ENCODE measurements at regions not wholly inside any gene's neighbourhood (a gene's known extent, or its start where the extent isn't known, plus 50 kb on each side); places are given as distances from the start of the nearest gene placed in this dataset.

DNA sequence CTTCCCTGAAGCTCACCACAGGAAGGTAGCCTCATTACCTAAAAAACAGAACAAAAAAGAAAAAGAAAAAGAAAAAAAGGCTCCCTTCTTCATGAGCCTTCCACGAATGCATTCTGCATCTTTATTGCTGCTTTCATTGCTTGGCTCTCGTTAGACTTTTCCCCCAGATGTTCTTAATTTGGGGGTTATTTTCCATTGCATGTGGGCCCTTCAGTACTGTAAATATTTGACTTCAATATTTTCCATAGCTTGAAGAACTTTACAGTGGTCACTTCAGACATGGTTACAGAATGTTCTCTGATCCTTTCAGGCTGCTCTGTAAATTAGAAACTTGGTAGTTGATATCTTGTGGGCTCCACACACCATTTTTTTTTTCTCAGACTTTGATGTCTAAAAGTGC, 65.6 kb upstream of the COPS8 start:
- TF ChIP-seq RCOR1 (IDR thresholded peaks at IDR 0.05; ENCODE audit: low read length): no peak
- Histone ChIP-seq H3K4me3 (ENCODE audit: low read depth in 2 of 2, low read length in 1 of 2) (no peak overlapping the region), H3K9me3 (no peaks in the 10 kb centered on the region), H3F3A (replicated peaks; ENCODE audit: insufficient read depth) (no peaks in the 10 kb centered on the region), H3K27me3 (ENCODE audit: insufficient read depth) (no peaks in the 10 kb centered on the region), H4K20me1 (ENCODE audit: insufficient read depth) (no peaks in the 10 kb centered on the region), H3K9ac (no peak overlapping the region), H3K4me2 (no peak overlapping the region), H2AFZ (ENCODE audit: low read depth) (no peak overlapping the region), H3K36me3 (replicated peaks in 1 of 2; ENCODE audit: control insufficient read depth in 1 of 2, insufficient read depth in 2 of 2, low read length in 1 of 2) (no peaks in the 10 kb centered on the region), H3K4me1 (ENCODE audit: control insufficient read depth in 1 of 2, insufficient read depth in 2 of 2, low read depth in 1 of 2, low read length in 1 of 2) (no peaks in the 10 kb centered on the region), H3K27ac (ENCODE audit: low read depth in 2 of 2, low read length in 1 of 2) (no peak overlapping the region), H3K79me2 (ENCODE audit: insufficient read depth) (no peaks in the 10 kb centered on the region), H3K9me2 (no peaks in the 10 kb centered on the region)
- no peak for DNase-seq
- ChIA-PET CTCF (no interaction called here), POLR2A (no interaction called here)
- 16% methylated on average over 2 of the region's 2 CpGs for WGBS (ENCODE audit: low lambda C conversion rate)

DNA sequence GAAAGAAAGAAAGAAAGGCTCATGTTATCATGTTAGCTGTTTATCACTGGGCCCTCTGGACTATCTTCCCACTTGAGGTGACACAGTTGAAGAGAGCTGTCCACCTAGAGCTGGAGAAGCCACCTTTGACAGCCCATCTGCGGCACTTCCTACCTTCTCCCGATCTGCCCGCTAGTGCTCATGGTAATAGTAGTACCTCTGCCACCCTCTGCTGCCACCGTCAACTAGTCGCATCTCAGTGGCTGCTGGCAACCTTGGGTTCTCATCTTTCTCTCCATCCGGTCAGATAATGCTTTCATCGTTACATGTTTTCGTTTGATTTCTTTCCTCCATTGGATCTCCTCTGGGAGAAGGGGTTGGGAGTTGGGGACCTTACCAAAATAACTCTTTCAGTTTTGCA, 63.2 kb upstream of the COPS8 start:
- POLR2A ChIA-PET: no interaction called here
- Histone ChIP-seq H3F3A (replicated peaks; ENCODE audit: insufficient read depth) (no peaks in the 10 kb centered on the region), H4K20me1 (ENCODE audit: insufficient read depth) (no peaks in the 10 kb centered on the region), H2AFZ (ENCODE audit: low read depth) (no peak overlapping the region), H3K79me2 (ENCODE audit: insufficient read depth) (no peaks in the 10 kb centered on the region), H3K9me2 (no peaks in the 10 kb centered on the region), H3K9ac (no peak overlapping the region), H3K36me3 (replicated peaks in 1 of 2; ENCODE audit: control insufficient read depth in 1 of 2, insufficient read depth in 2 of 2, low read length in 1 of 2) (no peaks in the 10 kb centered on the region), H3K4me2 (no peak overlapping the region), H3K9me3 (no peaks in the 10 kb centered on the region), H3K4me1 (ENCODE audit: control insufficient read depth in 1 of 2, insufficient read depth in 2 of 2, low read depth in 1 of 2, low read length in 1 of 2) (no peaks in the 10 kb centered on the region), H3K27me3 (ENCODE audit: insufficient read depth) (no peaks in the 10 kb centered on the region), H3K27ac (ENCODE audit: low read depth in 2 of 2, low read length in 1 of 2) (no peak overlapping the region), H3K4me3 (ENCODE audit: low read depth in 2 of 2, low read length in 1 of 2) (no peak overlapping the region)
- CTCF ChIA-PET: no interaction called here
- TF ChIP-seq CHD2 (IDR thresholded peaks at IDR 0.05; ENCODE audit: low read length, partially characterized antibody) (no peak), USF2 (IDR thresholded peaks at IDR 0.05; ENCODE audit: borderline replicate concordance, low read depth, low read length) (no peak), EZH2phosphoT487 (IDR thresholded peaks at IDR 0.05; ENCODE audit: borderline replicate concordance, low read depth) (no peak), TCF12 (IDR thresholded peaks at IDR 0.05) (no peak), NRF1 (IDR thresholded peaks at IDR 0.05; ENCODE audit: low read depth, low read length) (no peak), REST (IDR thresholded peaks at IDR 0.05; ENCODE audit: low read depth, low read length) (no peak), POLR2AphosphoS5 (IDR thresholded peaks at IDR 0.05; ENCODE audit: low read depth, low read length) (no peak), ELF1 (IDR thresholded peaks at IDR 0.05) (no peak), RFX5 (IDR thresholded peaks at IDR 0.05; ENCODE audit: low read length) (no peak), RAD21 (IDR thresholded peaks at IDR 0.05; ENCODE audit: low read length) (no peak), FOSL2 (IDR thresholded peaks at IDR 0.05; ENCODE audit: borderline replicate concordance, low read depth) (no peak), YY1 (IDR thresholded peaks at IDR 0.05; ENCODE audit: low read depth) (no peak), RXRA (IDR thresholded peaks at IDR 0.05; ENCODE audit: borderline replicate concordance, low read depth) (no peak), USF1 (IDR thresholded peaks at IDR 0.05; ENCODE audit: borderline replicate concordance, low read depth) (no peak)
- TF ChIP-seq, protein P1, sequence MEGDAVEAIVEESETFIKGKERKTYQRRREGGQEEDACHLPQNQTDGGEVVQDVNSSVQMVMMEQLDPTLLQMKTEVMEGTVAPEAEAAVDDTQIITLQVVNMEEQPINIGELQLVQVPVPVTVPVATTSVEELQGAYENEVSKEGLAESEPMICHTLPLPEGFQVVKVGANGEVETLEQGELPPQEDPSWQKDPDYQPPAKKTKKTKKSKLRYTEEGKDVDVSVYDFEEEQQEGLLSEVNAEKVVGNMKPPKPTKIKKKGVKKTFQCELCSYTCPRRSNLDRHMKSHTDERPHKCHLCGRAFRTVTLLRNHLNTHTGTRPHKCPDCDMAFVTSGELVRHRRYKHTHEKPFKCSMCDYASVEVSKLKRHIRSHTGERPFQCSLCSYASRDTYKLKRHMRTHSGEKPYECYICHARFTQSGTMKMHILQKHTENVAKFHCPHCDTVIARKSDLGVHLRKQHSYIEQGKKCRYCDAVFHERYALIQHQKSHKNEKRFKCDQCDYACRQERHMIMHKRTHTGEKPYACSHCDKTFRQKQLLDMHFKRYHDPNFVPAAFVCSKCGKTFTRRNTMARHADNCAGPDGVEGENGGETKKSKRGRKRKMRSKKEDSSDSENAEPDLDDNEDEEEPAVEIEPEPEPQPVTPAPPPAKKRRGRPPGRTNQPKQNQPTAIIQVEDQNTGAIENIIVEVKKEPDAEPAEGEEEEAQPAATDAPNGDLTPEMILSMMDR (IDR thresholded peaks at IDR 0.05): no peak
- TF ChIP-seq, protein P2, sequence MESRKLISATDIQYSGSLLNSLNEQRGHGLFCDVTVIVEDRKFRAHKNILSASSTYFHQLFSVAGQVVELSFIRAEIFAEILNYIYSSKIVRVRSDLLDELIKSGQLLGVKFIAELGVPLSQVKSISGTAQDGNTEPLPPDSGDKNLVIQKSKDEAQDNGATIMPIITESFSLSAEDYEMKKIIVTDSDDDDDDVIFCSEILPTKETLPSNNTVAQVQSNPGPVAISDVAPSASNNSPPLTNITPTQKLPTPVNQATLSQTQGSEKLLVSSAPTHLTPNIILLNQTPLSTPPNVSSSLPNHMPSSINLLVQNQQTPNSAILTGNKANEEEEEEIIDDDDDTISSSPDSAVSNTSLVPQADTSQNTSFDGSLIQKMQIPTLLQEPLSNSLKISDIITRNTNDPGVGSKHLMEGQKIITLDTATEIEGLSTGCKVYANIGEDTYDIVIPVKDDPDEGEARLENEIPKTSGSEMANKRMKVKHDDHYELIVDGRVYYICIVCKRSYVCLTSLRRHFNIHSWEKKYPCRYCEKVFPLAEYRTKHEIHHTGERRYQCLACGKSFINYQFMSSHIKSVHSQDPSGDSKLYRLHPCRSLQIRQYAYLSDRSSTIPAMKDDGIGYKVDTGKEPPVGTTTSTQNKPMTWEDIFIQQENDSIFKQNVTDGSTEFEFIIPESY (IDR thresholded peaks at IDR 0.05; ENCODE audit: borderline replicate concordance, low read depth): no peak
- 68% methylated on average over 8 of the region's 8 CpGs for WGBS (ENCODE audit: low lambda C conversion rate)
- no peak for DNase-seq
